HepG2 (cell line): ENCODE measurements at regions not wholly inside any gene's neighbourhood (a gene's known extent, or its start where the extent isn't known, plus 50 kb on each side); places are given as distances from the start of the nearest gene placed in this dataset.

Experiments used
- BCL6 ChIP-seq: IDR thresholded peaks from 2 replicates; pipeline ENCODE4 v1.6.1; 2016; ENCODE audit warnings: missing genetic modification reagents, missing compliant biosample characterization
- FOXA3 ChIP-seq: IDR thresholded peaks from 2 replicates; pipeline ENCODE4 v1.6.1; 2016; ENCODE audit warnings: missing genetic modification reagents, missing compliant biosample characterization
- GATAD1 ChIP-seq: IDR thresholded peaks from 2 replicates; pipeline ENCODE4 v1.6.1; 2016; ENCODE audit warnings: missing genetic modification reagents, missing compliant biosample characterization
- HHEX ChIP-seq: IDR thresholded peaks from 2 replicates; pipeline ENCODE4 v1.6.1; 2016; ENCODE audit warnings: control low read depth
- HNF4A ChIP-seq: sonication (generic); formaldehyde crosslinking; IDR thresholded peaks from 2 replicates; pipeline ENCODE4 v1.4.0; 2020; ENCODE audit warnings: missing genetic modification reagents
- MBNL3 ChIP-seq: fragments of 250-450 bp; sonication (Bioruptor Pico); conservative IDR thresholded peaks from 2 replicates; pipeline ENCODE4 v1.8.0; 2022; ENCODE audit warnings: mild to moderate bottlenecking, inconsistent platforms
- MED8 ChIP-seq: sonication (generic); formaldehyde crosslinking; IDR thresholded peaks from 2 replicates; pipeline ENCODE4 v1.8.1; 2023; ENCODE audit warnings: mild to moderate bottlenecking, missing genetic modification reagents; ENCODE audit not compliant: insufficient replicate concordance
- MLLT10 ChIP-seq: sonication (generic); formaldehyde crosslinking; IDR thresholded peaks from 2 replicates; pipeline ENCODE4 v1.4.0; 2020; ENCODE audit warnings: missing genetic modification reagents
- NONO ChIP-seq, 2 experiments: fragments of 450-650 bp in 1 of 2; sonication (generic) in 1 of 2; formaldehyde crosslinking in 1 of 2; IDR thresholded peaks in 1 of 2; conservative IDR thresholded peaks in 1 of 2; 2 replicates each; pipeline versions ENCODE4 v1.6.1 to v1.8.0; 2017 to 2022; ENCODE audit warnings: mild to moderate bottlenecking in 1 of 2, missing genetic modification reagents in 1 of 2, moderate library complexity in 1 of 2
- NPAS2 ChIP-seq: sonication (generic); formaldehyde crosslinking; IDR thresholded peaks from 2 replicates; pipeline ENCODE4 v1.8.0; 2022; ENCODE audit warnings: mild to moderate bottlenecking, missing genetic modification reagents, borderline replicate concordance
- SOX6 ChIP-seq, 2 experiments: fragments of 450-650 bp in 1 of 2; sonication (generic) in 1 of 2; formaldehyde crosslinking in 1 of 2; IDR thresholded peaks; 2 replicates each; pipeline versions ENCODE4 v1.4.0 to v1.6.1; 2017 to 2020; ENCODE audit warnings: antibody characterized with exemption in 1 of 2, mild to moderate bottlenecking in 1 of 2, missing genetic modification reagents in 1 of 2
- ZNF232 ChIP-seq: sonication (generic); formaldehyde crosslinking; IDR thresholded peaks from 2 replicates; pipeline ENCODE4 v1.4.0; 2020; ENCODE audit warnings: missing genetic modification reagents, borderline replicate concordance
- ZNF256 ChIP-seq: sonication (generic); formaldehyde crosslinking; conservative IDR thresholded peaks from 2 replicates; pipeline ENCODE4 v1.4.0; 2020; ENCODE audit warnings: missing genetic modification reagents
- ZNF326 ChIP-seq: sonication (generic); formaldehyde crosslinking; IDR thresholded peaks from 2 replicates; pipeline ENCODE4 v1.4.0; 2020; ENCODE audit warnings: missing genetic modification reagents, borderline replicate concordance
- ZNF543 ChIP-seq: sonication (generic); formaldehyde crosslinking; IDR thresholded peaks from 2 replicates; pipeline ENCODE4 v1.4.0; 2020; ENCODE audit warnings: mild to moderate bottlenecking, missing genetic modification reagents
- ZNF570 ChIP-seq: sonication (generic); formaldehyde crosslinking; IDR thresholded peaks from 2 replicates; pipeline ENCODE4 v1.4.0; 2020; ENCODE audit warnings: mild to moderate bottlenecking, missing genetic modification reagents, borderline replicate concordance
- ZNF589 ChIP-seq: sonication (generic); formaldehyde crosslinking; conservative IDR thresholded peaks from 2 replicates; pipeline ENCODE4 v1.8.0; 2022; ENCODE audit warnings: mild to moderate bottlenecking, moderate library complexity, missing genetic modification reagents
- TF ChIP-seq, protein P1 (sequence below): sonication (generic); formaldehyde crosslinking; IDR thresholded peaks from 2 replicates; pipeline ENCODE4 v1.4.0; 2020; ENCODE audit warnings: mild to moderate bottlenecking, missing genetic modification reagents, borderline replicate concordance
- TF ChIP-seq, protein P2 (sequence below): fragments of 450-650 bp; IDR thresholded peaks from 2 replicates; pipeline ENCODE4 v1.6.1; 2016
- TF ChIP-seq, protein P3 (sequence below): IDR thresholded peaks from 2 replicates; pipeline ENCODE4 v1.6.1; 2016
- TF ChIP-seq, protein P4 (sequence below): sonication (generic); formaldehyde crosslinking; IDR thresholded peaks from 2 replicates; pipeline ENCODE4 v1.4.0; 2020; ENCODE audit warnings: mild to moderate bottlenecking, missing genetic modification reagents
- TF ChIP-seq, protein P5 (sequence below): IDR thresholded peaks from 2 replicates; pipeline ENCODE4 v1.6.1; 2016; ENCODE audit warnings: missing biosample characterization, missing genetic modification reagents, low read depth

DNA sequence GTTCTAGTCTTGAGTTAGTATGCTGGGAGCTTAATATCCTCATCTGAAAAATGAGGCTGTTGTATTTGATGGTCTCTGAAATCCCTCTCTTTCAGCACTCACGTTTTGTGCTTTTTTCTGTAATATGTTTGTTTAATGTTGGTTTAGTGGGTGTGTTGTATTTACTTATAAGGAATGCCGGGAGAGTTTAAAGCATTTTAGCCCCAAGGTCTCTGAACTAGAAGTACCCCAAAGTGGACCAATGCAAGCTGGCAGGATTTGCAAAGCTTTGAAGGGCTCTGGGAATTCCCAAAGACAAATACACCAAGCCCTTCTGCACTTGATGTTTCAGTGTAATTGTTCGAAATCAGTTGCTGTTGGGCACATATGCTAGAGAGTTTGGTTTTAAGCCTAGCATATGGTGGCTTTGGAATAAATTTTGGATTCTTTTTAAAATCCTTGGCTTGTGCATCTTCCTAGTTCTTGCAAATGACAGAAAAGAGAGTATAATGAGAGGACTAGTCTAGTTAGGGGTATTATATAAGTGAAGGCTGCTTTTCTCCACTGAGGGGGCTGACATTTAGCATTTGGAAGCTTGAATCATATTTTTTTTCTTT lies 371.4 kb upstream of the BOD1L1 start (continued):
- TF ChIP-seq NPAS2 (CRISPR knock-in tag) = no peak
- TF ChIP-seq ZNF543 (CRISPR knock-in tag) = no peak
- TF ChIP-seq, protein P1, sequence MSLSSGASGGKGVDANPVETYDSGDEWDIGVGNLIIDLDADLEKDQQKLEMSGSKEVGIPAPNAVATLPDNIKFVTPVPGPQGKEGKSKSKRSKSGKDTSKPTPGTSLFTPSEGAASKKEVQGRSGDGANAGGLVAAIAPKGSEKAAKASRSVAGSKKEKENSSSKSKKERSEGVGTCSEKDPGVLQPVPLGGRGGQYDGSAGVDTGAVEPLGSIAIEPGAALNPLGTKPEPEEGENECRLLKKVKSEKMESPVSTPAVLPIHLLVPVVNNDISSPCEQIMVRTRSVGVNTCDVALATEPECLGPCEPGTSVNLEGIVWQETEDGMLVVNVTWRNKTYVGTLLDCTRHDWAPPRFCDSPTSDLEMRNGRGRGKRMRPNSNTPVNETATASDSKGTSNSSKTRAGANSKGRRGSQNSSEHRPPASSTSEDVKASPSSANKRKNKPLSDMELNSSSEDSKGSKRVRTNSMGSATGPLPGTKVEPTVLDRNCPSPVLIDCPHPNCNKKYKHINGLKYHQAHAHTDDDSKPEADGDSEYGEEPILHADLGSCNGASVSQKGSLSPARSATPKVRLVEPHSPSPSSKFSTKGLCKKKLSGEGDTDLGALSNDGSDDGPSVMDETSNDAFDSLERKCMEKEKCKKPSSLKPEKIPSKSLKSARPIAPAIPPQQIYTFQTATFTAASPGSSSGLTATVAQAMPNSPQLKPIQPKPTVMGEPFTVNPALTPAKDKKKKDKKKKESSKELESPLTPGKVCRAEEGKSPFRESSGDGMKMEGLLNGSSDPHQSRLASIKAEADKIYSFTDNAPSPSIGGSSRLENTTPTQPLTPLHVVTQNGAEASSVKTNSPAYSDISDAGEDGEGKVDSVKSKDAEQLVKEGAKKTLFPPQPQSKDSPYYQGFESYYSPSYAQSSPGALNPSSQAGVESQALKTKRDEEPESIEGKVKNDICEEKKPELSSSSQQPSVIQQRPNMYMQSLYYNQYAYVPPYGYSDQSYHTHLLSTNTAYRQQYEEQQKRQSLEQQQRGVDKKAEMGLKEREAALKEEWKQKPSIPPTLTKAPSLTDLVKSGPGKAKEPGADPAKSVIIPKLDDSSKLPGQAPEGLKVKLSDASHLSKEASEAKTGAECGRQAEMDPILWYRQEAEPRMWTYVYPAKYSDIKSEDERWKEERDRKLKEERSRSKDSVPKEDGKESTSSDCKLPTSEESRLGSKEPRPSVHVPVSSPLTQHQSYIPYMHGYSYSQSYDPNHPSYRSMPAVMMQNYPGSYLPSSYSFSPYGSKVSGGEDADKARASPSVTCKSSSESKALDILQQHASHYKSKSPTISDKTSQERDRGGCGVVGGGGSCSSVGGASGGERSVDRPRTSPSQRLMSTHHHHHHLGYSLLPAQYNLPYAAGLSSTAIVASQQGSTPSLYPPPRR (CRISPR knock-in tag) = peak; percentile 21; the same call in 1 of the 2 replicates
- peak; percentile 75 for TF ChIP-seq BCL6 (CRISPR knock-in tag)
- TF ChIP-seq, protein P2, sequence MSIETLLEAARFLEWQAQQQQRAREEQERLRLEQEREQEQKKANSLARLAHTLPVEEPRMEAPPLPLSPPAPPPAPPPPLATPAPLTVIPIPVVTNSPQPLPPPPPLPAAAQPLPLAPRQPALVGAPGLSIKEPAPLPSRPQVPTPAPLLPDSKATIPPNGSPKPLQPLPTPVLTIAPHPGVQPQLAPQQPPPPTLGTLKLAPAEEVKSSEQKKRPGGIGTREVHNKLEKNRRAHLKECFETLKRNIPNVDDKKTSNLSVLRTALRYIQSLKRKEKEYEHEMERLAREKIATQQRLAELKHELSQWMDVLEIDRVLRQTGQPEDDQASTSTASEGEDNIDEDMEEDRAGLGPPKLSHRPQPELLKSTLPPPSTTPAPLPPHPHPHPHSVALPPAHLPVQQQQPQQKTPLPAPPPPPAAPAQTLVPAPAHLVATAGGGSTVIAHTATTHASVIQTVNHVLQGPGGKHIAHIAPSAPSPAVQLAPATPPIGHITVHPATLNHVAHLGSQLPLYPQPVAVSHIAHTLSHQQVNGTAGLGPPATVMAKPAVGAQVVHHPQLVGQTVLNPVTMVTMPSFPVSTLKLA = no peak
- TF ChIP-seq ZNF256 (CRISPR knock-in tag) = no peak
- no peak for TF ChIP-seq GATAD1 (CRISPR knock-in tag)
- no peak for TF ChIP-seq NONO (IDR thresholded peaks at IDR 0.05)
- no peak for TF ChIP-seq NONO (CRISPR knock-in tag; conservative IDR thresholded peaks at IDR 0.05)
- no peak for TF ChIP-seq SOX6 (IDR thresholded peaks at IDR 0.05)
- TF ChIP-seq SOX6 (CRISPR knock-in tag; IDR thresholded peaks at IDR 0.05) = peak; percentile 47; the same call in 1 of the 2 replicates
- TF ChIP-seq MED8 (CRISPR knock-in tag) = no peak
- no peak for TF ChIP-seq HHEX (CRISPR knock-in tag)
- TF ChIP-seq HNF4A (CRISPR knock-in tag) = peak; percentile 18; the same call in 1 of the 2 replicates
- TF ChIP-seq, protein P3, sequence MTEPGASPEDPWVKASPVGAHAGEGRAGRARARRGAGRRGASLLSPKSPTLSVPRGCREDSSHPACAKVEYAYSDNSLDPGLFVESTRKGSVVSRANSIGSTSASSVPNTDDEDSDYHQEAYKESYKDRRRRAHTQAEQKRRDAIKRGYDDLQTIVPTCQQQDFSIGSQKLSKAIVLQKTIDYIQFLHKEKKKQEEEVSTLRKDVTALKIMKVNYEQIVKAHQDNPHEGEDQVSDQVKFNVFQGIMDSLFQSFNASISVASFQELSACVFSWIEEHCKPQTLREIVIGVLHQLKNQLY (CRISPR knock-in tag) = no peak
- no peak for TF ChIP-seq ZNF232
- TF ChIP-seq ZNF570 = no peak
- TF ChIP-seq MLLT10 = no peak
- peak; percentile 57 for TF ChIP-seq FOXA3
- TF ChIP-seq MBNL3 = no peak
- TF ChIP-seq ZNF326 (CRISPR knock-in tag) = no peak
- TF ChIP-seq, protein P4, sequence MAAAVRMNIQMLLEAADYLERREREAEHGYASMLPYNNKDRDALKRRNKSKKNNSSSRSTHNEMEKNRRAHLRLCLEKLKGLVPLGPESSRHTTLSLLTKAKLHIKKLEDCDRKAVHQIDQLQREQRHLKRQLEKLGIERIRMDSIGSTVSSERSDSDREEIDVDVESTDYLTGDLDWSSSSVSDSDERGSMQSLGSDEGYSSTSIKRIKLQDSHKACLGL (CRISPR knock-in tag) = no peak
- no peak for TF ChIP-seq ZNF589 (CRISPR knock-in tag)
- TF ChIP-seq, protein P5, sequence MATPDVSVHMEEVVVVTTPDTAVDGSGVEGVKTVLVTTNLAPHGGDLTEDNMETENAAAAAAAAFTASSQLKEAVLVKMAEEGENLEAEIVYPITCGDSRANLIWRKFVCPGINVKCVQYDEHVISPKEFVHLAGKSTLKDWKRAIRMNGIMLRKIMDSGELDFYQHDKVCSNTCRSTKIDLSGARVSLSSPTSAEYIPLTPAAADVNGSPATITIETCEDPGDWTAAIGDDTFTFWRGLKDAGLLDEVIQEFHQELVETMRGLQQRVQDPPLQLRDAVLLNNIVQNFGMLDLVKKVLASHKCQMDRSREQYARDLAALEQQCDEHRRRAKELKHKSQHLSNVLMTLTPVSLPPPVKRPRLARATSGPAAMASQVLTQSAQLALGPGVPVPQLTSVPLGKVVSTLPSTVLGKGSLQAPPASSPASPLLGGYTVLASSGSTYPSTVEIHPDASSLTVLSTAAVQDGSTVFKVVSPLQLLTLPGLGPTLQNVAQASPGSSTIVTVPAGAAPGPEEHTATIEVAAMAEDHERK = no peak
